Stimulated activated CD8-positive, alpha-beta memory T cell treated with anti-CD3 and anti-CD28 coated beads, Interleukin-4, amount 100 ng/mL, for 4 hours (primary cell): ENCODE measurements at regions not wholly inside any gene's neighbourhood (a gene's known extent, or its start where the extent isn't known, plus 50 kb on each side); places are given as distances from the start of the nearest gene placed in this dataset.
"Not testable (repeated sequence)": the region's sequence is repeated elsewhere in the genome, so short reads cannot be mapped to it uniquely, and the experiment has no call there.

ENCODE experiments used
- DNase-seq, 2 donors: peaks; one replicate each; pipeline ENCODE4 v3.0.0-alpha.2; 2020; ENCODE audit warnings: low read depth in 2 of 2, low spot score in 1 of 2

DNA sequence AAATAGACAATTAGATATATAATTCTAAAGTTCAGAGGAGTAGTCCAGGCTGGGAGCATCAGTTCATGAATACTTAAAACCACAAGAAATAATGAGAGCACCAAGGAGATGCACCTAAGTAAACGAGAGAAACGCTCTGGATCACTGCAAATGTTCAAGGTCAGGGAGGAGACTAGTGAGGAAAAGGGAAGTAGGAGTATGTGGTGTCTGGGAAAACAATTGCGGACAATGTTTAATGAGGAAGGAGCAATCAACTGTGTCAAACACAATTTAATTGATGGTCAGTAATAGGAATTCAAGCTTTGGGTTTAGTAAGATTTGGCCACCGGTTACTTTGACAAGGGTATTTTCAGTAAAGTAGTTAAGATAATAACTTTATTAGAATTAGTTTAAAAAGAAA lies 652.2 kb downstream of the DACH1 start:
- DNase-seq = no peak

GRCh38 chr13:71214357-71214756 lies 652.6 kb downstream of the DACH1 start:
- no peak for DNase-seq

- DNase-seq = no peak
Observed at GRCh38 chr13:71213252-71213821, 653.7 kb downstream of the DACH1 start.

DNA sequence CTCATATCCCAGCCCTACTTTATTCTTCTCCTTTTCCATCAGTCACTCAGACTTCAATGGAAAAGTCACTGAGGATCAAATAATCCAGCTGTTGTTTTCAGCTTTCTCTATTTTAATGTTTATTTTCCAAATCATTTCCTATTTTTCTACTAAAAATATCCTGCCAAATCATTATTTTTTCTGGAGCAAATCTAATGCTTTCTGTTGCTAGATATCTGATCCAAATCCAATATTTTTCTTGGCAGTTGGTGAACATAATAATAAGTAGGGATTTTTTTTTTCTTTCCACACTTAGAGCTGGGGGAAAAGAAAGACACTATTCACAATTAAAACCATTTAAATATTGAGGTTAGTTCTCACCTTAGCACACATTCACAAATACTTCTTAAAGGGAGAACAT lies 656.1 kb downstream of the DACH1 start:
- DNase-seq = no peak

- no peak for DNase-seq
Observed at GRCh38 chr13:71209217-71209616, 657.8 kb downstream of the DACH1 start.

GRCh38 chr13:71184583-71184982 lies 682.4 kb downstream of the DACH1 start:
- not testable (repeated sequence) for DNase-seq

- DNase-seq = not testable (repeated sequence)
Observed at GRCh38 chr13:71183352-71183751, 683.7 kb downstream of the DACH1 start.

DNA sequence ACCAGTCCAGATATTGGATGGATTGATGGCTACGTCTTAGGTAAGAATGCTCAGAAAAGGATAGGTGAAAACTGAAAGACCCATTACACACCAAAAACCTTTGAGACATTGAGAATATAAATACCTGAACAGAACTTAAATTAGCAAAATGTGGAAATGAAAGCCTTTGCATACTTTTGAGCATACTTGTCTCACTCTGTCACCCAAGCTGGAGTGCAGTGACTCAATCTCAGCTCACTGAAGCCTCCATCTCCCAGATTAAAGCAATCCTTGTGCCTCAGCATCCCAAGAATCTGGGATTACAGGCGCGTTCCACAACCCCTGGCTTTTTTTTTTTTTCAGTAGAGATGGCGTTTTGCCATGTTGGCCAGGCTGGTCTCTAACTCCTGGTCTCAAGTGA lies 695.3 kb downstream of the DACH1 start:
- DNase-seq = no peak

GRCh38 chr13:71169180-71169579 lies 697.8 kb downstream of the DACH1 start:
- DNase-seq = no peak

GRCh38 chr13:71156550-71156949 lies 710.5 kb downstream of the DACH1 start:
- DNase-seq = no peak

- DNase-seq = no peak
Observed at GRCh38 chr13:71149498-71150363, 717.3 kb downstream of the DACH1 start.

- DNase-seq = no peak
Observed at GRCh38 chr13:71149046-71149445, 718.0 kb downstream of the DACH1 start.

DNA sequence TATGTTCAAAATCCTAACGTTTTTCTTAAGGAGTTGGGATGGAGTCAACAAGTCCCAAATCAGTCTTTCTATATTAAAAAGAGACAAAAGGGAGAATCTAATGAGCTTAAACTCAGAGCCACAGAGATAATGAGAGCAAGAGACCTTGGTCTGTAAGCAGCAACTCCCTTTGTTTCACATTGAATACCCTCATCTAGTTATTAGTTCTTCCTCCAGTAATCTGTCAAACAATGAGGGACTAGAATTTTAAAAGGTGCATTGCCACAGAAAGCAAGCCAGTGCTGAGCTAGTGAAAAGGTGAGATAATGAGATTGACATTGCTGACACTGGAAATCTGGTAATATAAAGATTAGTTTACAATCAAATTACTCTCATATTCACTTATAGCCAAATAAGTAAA lies 718.6 kb downstream of the DACH1 start:
- DNase-seq = no peak

DNA sequence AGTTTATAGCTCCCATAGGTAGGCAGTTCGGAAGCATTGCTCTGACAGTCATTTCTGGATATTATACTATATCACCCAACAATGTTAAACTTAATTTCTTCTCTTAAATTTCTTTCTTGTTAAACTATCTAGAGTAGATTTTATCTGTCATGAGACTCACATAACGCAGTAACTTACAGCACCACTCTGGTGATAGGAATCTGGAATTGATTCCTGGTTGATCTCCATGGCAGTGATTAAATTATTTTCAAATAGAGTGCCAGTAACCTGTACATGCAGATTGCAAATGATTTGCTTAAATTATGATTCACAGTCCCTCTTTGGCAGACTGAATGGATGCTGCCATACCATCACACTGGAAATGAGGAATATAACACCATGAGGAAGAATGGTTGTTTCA lies 722.1 kb downstream of the DACH1 start:
- DNase-seq = no peak

GRCh38 chr13:71137101-71137500 lies 729.9 kb downstream of the DACH1 start:
- DNase-seq = no peak

- DNase-seq = no peak
Observed at GRCh38 chr13:71124230-71124629, 742.8 kb downstream of the DACH1 start.

GRCh38 chr13:71118779-71119364 lies 748.1 kb downstream of the DACH1 start:
- DNase-seq = no peak

GRCh38 chr13:71117920-71118319 lies 749.1 kb downstream of the DACH1 start:
- DNase-seq = no peak

DNA sequence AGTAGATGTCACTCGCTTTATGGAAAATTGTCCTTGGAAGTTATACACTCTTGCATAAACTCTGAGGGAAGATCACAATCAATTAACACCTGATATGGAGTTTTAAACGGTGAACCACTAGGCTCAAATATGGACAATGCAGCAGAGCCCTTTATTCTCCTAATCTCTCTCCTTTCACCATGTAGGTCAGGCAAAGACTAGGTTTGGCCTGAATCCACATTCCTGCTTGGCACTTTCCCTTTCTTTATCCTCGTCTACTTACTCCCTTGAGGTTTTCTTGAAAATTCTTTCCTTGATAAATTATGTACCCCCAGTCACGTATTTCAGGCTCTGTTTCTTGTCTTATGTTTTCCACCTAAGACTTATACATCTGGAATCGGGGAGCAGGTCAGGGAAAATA lies 751.7 kb downstream of the DACH1 start:
- DNase-seq = no peak

DNA sequence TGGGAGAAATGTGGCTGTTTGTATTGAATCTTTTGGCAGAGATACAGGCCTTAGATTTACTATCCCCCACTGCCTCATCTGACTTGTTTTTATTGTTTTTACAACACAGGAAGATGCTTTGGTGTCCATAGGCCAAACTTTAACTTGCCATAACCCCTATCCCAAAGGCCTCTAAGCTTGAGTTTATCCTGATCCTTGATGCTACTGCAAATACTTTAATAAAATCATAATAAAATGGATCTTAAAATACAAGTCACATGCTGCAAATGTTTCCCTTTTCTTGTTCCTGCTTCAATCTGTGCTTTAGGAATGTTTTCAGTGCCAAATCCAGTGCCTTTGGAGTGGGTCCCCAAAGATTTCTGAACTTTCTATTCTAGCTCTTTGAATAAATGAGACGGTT lies 770.6 kb downstream of the DACH1 start:
- DNase-seq = no peak

- DNase-seq = no peak
Observed at GRCh38 chr13:71090990-71091389, 776.0 kb downstream of the DACH1 start.

GRCh38 chr13:71089056-71089455 lies 777.9 kb downstream of the DACH1 start:
- DNase-seq = no peak
